ENCODE measurements at regions not wholly inside any gene's neighbourhood (a gene's known extent, or its start where the extent isn't known, plus 50 kb on each side); places are given as distances from the start of the nearest gene placed in this dataset.

- H3K36me3 ChIP-seq (ENCODE audit: control insufficient read depth in 2 of 4, insufficient read depth in 4 of 4, low read length in 3 of 4) = peaks cover 0 to 6% (median 0%) of the 10 kb centered on the region in 4 experiments; a peak in 1 of 8 replicates
- H3K4me1 ChIP-seq (replicated peaks in 1 of 4; ENCODE audit: control insufficient read depth in 3 of 4, insufficient read depth in 4 of 4, low read length in 3 of 4) = peaks cover 0 to 7% (median 4%) of the 10 kb centered on the region in 4 experiments; a peak in 4 of 7 replicates
- H4K20me1 ChIP-seq (replicated peaks in 1 of 2; ENCODE audit: control insufficient read depth in 1 of 2, insufficient read depth in 2 of 2, low read length in 2 of 2) = no peaks in the 10 kb centered on the region
- no peak overlapping the region for H2BK15ac ChIP-seq (ENCODE audit: low read length)
- H2BK5ac ChIP-seq (ENCODE audit: low read depth, low read length) = no peak overlapping the region
- TF ChIP-seq PHF8 (conservative IDR thresholded peaks at IDR 0.05; ENCODE audit: low read depth, low read length) (no peak), RXRA (IDR thresholded peaks at IDR 0.05; ENCODE audit: insufficient read depth, low read depth, low read length) (no peak), JUN (IDR thresholded peaks at IDR 0.05; ENCODE audit: low read depth, low read length) (no peak), HDAC2 (IDR thresholded peaks at IDR 0.05; ENCODE audit: borderline replicate concordance in 1 of 2, low read depth in 2 of 2, low read length in 2 of 2) (no peak), HDAC6 (IDR thresholded peaks at IDR 0.05; ENCODE audit: low read depth, low read length) (no peak), CBX8 (IDR thresholded peaks at IDR 0.05; ENCODE audit: borderline replicate concordance, low read depth, low read length) (no peak), RAD21 (IDR thresholded peaks at IDR 0.05 in 1 of 2, conservative IDR thresholded peaks at IDR 0.05 in 1 of 2; ENCODE audit: low read depth in 2 of 2, low read length in 2 of 2) (no peak), SRF (IDR thresholded peaks at IDR 0.05; ENCODE audit: low read depth, low read length) (no peak)
- TF ChIP-seq, protein P1, sequence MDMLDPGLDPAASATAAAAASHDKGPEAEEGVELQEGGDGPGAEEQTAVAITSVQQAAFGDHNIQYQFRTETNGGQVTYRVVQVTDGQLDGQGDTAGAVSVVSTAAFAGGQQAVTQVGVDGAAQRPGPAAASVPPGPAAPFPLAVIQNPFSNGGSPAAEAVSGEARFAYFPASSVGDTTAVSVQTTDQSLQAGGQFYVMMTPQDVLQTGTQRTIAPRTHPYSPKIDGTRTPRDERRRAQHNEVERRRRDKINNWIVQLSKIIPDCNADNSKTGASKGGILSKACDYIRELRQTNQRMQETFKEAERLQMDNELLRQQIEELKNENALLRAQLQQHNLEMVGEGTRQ (IDR thresholded peaks at IDR 0.05; ENCODE audit: low read length) = no peak
- peaks cover 2% of the 10 kb centered on the region; the same call in 1 of the 2 replicates for H3K23me2 ChIP-seq (ENCODE audit: low read depth, low read length)
- no peak overlapping the region for H2BK20ac ChIP-seq (ENCODE audit: low read length)
- peaks cover 20 to 33% (median 32%) of the 10 kb centered on the region in 4 experiments for H3K27me3 ChIP-seq (replicated peaks in 1 of 4; ENCODE audit: control insufficient read depth in 3 of 4, extremely low read depth in 1 of 4, insufficient read depth in 3 of 4, low read length in 3 of 4)
- WGBS, 2 experiments (ENCODE audit: extremely low coverage in 1 of 2, insufficient coverage in 1 of 2, insufficient read length in 1 of 2, insufficient replicate concordance in 2 of 2, low coverage in 1 of 2, low lambda C conversion rate in 2 of 2, missing lambda C conversion rate in 1 of 2) = 93% methylated on average over 4 of the region's 4 CpGs; no CpG with 5 or more reads in 1 of the 2 experiments
- no peak overlapping the region for H2BK12ac ChIP-seq (ENCODE audit: low read depth, low read length)
- no peak overlapping the region for H4K91ac ChIP-seq (replicated peaks; ENCODE audit: insufficient read length, low read length)
- no peaks in the 10 kb centered on the region for H3K79me2 ChIP-seq (ENCODE audit: control insufficient read depth in 1 of 2, insufficient read depth in 2 of 2, low read length in 2 of 2)
- H3K4me2 ChIP-seq (ENCODE audit: insufficient read depth in 1 of 2, low read depth in 2 of 2, low read length in 2 of 2) = no peak overlapping the region
- no peak overlapping the region for H2BK120ac ChIP-seq (replicated peaks; ENCODE audit: low read depth, low read length)
- no peak overlapping the region for H4K8ac ChIP-seq (ENCODE audit: extremely low read depth, insufficient read depth, low read length)
- POLR2A ChIA-PET (ENCODE audit: partially characterized antibody) = no interaction called here
- H3K79me1 ChIP-seq (ENCODE audit: low read depth, low read length) = no peaks in the 10 kb centered on the region
- H3K4me3 ChIP-seq (ENCODE audit: extremely low read depth in 1 of 4, insufficient read depth in 2 of 4, low read depth in 3 of 4, low read length in 4 of 4) = no peak overlapping the region
- no peak overlapping the region for H3K18ac ChIP-seq (ENCODE audit: extremely low read depth, low read length)
- no peak overlapping the region for H2AFZ ChIP-seq (ENCODE audit: low read length)
- no peak overlapping the region for H3K56ac ChIP-seq (replicated peaks; ENCODE audit: insufficient read length, low read depth, low read length)
- H4K5ac ChIP-seq (ENCODE audit: insufficient read length, low read depth, low read length) = no peak overlapping the region
- no peak overlapping the region for H3K27ac ChIP-seq (ENCODE audit: low read depth, low read length)
- no peak overlapping the region for H2AK5ac ChIP-seq (ENCODE audit: low read depth, low read length)
- FAIRE-seq (no peak), DNase-seq (ENCODE audit: low read depth in 1 of 2, low spot score in 2 of 2) (no peak)
- CTCF ChIA-PET (ENCODE audit: partially characterized antibody) = interaction anchor here (1.1 to 1.8 kb wide), 14 partner anchors 19 to 546 kb away, joined by 3 to 14 read pairs (median 6); partner anchors contain the start of gene SUGT1
- peaks cover 0 to 5% of the 10 kb centered on the region in 2 experiments; a peak in 1 of 4 replicates for H3K9me3 ChIP-seq (ENCODE audit: insufficient read depth in 2 of 2, low read depth in 1 of 2, low read length in 1 of 2)
- H3K4ac ChIP-seq (replicated peaks; ENCODE audit: insufficient read length, low read depth, low read length) = no peak overlapping the region
- no peak overlapping the region for H3K9ac ChIP-seq (replicated peaks in 1 of 4; ENCODE audit: extremely low read depth in 1 of 4, low read depth in 3 of 4, low read length in 3 of 4)
- H3K14ac ChIP-seq (ENCODE audit: insufficient read length) = no peak overlapping the region
- no peak overlapping the region for H3K23ac ChIP-seq (ENCODE audit: insufficient read length)
Observed at GRCh38 chr13:53198736-53199135, 170.1 kb downstream of the OLFM4 start.
